ENCODE measurements at regions not wholly inside any gene's neighbourhood (a gene's known extent, or its start where the extent isn't known, plus 50 kb on each side); places are given as distances from the start of the nearest gene placed in this dataset.

DNA sequence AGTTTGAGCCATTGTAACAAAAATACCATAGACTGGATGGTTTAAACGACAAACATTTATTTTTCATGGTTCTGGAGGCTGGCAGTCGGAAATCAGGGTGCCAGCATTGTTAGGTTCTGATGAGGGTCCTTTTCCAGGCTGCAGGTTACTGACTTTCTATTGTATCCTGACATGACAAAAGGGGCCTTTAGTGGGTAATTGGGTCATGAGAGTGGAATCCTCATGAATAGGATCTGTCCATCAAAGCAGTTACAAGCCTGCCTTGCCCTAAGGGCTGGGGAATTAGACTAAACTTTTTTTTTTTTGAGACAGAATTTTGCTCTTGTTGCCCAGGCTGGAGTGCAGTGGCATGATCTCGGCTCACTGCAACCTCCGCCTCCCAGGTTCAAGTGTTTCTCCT is 347.9 kb upstream of the TSHZ2 start:
- TF ChIP-seq TAF1 (IDR thresholded peaks at IDR 0.05; ENCODE audit: borderline replicate concordance, low read depth, low read length), result no peak
- TF ChIP-seq POLR2A (IDR thresholded peaks at IDR 0.05; ENCODE audit: low read depth, low read length), result no peak

Data from GM12892 (cell line).